ENCODE measurements at regions not wholly inside any gene's neighbourhood (a gene's known extent, or its start where the extent isn't known, plus 50 kb on each side); places are given as distances from the start of the nearest gene placed in this dataset.
"Not testable (repeated sequence)": the region's sequence is repeated elsewhere in the genome, so short reads cannot be mapped to it uniquely, and the experiment has no call there.

DNA sequence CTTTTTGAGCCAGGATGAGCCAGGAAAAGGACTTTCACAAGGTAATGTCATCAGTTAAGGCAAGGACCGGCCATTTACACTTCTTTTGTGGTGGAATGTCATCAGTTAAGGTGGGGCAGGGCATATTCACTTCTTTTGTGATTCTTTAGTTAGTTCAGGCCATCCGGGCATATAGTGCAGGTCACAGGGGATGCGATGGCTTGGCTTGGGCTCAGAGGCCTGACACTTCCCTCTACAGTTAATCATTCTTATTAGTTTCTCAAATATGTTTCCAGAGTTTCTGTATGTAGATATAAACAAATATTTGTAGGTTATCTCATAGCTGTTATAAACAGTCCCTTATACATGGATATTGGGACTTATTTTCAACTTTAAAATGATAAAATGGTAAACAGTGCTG is 326.5 kb downstream of the PCDH11X start:
- H3K23ac ChIP-seq (ENCODE audit: insufficient read length); H2BK20ac ChIP-seq (ENCODE audit: low read length); H2BK12ac ChIP-seq (ENCODE audit: low read depth, low read length); H3K18ac ChIP-seq (ENCODE audit: extremely low read depth, low read length); H3K9me3 ChIP-seq (ENCODE audit: insufficient read depth in 2 of 2, low read depth in 1 of 2, low read length in 1 of 2); H3K23me2 ChIP-seq (ENCODE audit: low read depth, low read length); FAIRE-seq; H2BK15ac ChIP-seq (ENCODE audit: low read length); H3K56ac ChIP-seq (replicated peaks; ENCODE audit: insufficient read length, low read depth, low read length); H4K91ac ChIP-seq (replicated peaks; ENCODE audit: insufficient read length, low read length); H3K79me1 ChIP-seq (ENCODE audit: low read depth, low read length); H3K14ac ChIP-seq (ENCODE audit: insufficient read length); H2BK120ac ChIP-seq (replicated peaks; ENCODE audit: low read depth, low read length); H3K79me2 ChIP-seq (ENCODE audit: control insufficient read depth in 1 of 2, insufficient read depth in 2 of 2, low read length in 2 of 2); H4K20me1 ChIP-seq (replicated peaks in 1 of 2; ENCODE audit: control insufficient read depth in 1 of 2, insufficient read depth in 2 of 2, low read length in 2 of 2); H2BK5ac ChIP-seq (ENCODE audit: low read depth, low read length); H3K27ac ChIP-seq (ENCODE audit: low read depth, low read length); POLR2A ChIA-PET (ENCODE audit: partially characterized antibody); H3K9ac ChIP-seq (replicated peaks in 1 of 4; ENCODE audit: extremely low read depth in 1 of 4, low read depth in 3 of 4, low read length in 3 of 4); H4K5ac ChIP-seq (ENCODE audit: insufficient read length, low read depth, low read length); H3K4me2 ChIP-seq (ENCODE audit: insufficient read depth in 1 of 2, low read depth in 2 of 2, low read length in 2 of 2); H4K8ac ChIP-seq (ENCODE audit: extremely low read depth, insufficient read depth, low read length); H3K4ac ChIP-seq (replicated peaks; ENCODE audit: insufficient read length, low read depth, low read length); H2AFZ ChIP-seq (ENCODE audit: low read length); DNase-seq (ENCODE audit: low read depth in 1 of 2, low spot score in 2 of 2); H2AK5ac ChIP-seq (ENCODE audit: low read depth, low read length); H3K27me3 ChIP-seq (replicated peaks in 1 of 4; ENCODE audit: control insufficient read depth in 3 of 4, extremely low read depth in 1 of 4, insufficient read depth in 3 of 4, low read length in 3 of 4); H3K4me1 ChIP-seq (replicated peaks in 1 of 4; ENCODE audit: control insufficient read depth in 3 of 4, insufficient read depth in 4 of 4, low read length in 3 of 4); CTCF ChIA-PET (ENCODE audit: partially characterized antibody): not testable (repeated sequence)
- H3K36me3 ChIP-seq (ENCODE audit: control insufficient read depth in 2 of 4, insufficient read depth in 4 of 4, low read length in 3 of 4): peaks cover 0 to 21% (median 6%) of the 10 kb centered on the region in 4 experiments; a peak in 4 of 8 replicates
- 0% methylated on average over 2 of the region's 3 CpGs; no CpG with 5 or more reads in 1 of the 2 experiments for WGBS, 2 experiments (ENCODE audit: extremely low coverage in 1 of 2, insufficient coverage in 1 of 2, insufficient read length in 1 of 2, insufficient replicate concordance in 2 of 2, low coverage in 1 of 2, low lambda C conversion rate in 2 of 2, missing lambda C conversion rate in 1 of 2)
- H3K4me3 ChIP-seq (ENCODE audit: extremely low read depth in 1 of 4, insufficient read depth in 2 of 4, low read depth in 3 of 4, low read length in 4 of 4): peak overlapping the region in 1 of 4 experiments; percentile 30; a peak in 1 of 8 replicates
- 0 out of 3 replicates have a peak, but pooled peaks of 1 of the 2 experiments have one; percentile 43 for TF ChIP-seq POLR2A (IDR thresholded peaks at IDR 0.05; ENCODE audit: control extremely low read depth in 1 of 2, low read depth in 2 of 2, low read length in 2 of 2)

- DNase-seq (ENCODE audit: low read depth in 1 of 2, low spot score in 2 of 2); H3K4me2 ChIP-seq (ENCODE audit: insufficient read depth in 1 of 2, low read depth in 2 of 2, low read length in 2 of 2); H2AK5ac ChIP-seq (ENCODE audit: low read depth, low read length); H3K79me1 ChIP-seq (ENCODE audit: low read depth, low read length); H2BK5ac ChIP-seq (ENCODE audit: low read depth, low read length); H4K5ac ChIP-seq (ENCODE audit: insufficient read length, low read depth, low read length); H3K4ac ChIP-seq (replicated peaks; ENCODE audit: insufficient read length, low read depth, low read length); H2BK12ac ChIP-seq (ENCODE audit: low read depth, low read length); H2BK20ac ChIP-seq (ENCODE audit: low read length); H2BK15ac ChIP-seq (ENCODE audit: low read length); H3K4me1 ChIP-seq (replicated peaks in 1 of 4; ENCODE audit: control insufficient read depth in 3 of 4, insufficient read depth in 4 of 4, low read length in 3 of 4); H4K91ac ChIP-seq (replicated peaks; ENCODE audit: insufficient read length, low read length); H3K9me3 ChIP-seq (ENCODE audit: insufficient read depth in 2 of 2, low read depth in 1 of 2, low read length in 1 of 2); H3K23me2 ChIP-seq (ENCODE audit: low read depth, low read length); H3K14ac ChIP-seq (ENCODE audit: insufficient read length); H2BK120ac ChIP-seq (replicated peaks; ENCODE audit: low read depth, low read length); POLR2A ChIA-PET (ENCODE audit: partially characterized antibody); H3K79me2 ChIP-seq (ENCODE audit: control insufficient read depth in 1 of 2, insufficient read depth in 2 of 2, low read length in 2 of 2); H3K23ac ChIP-seq (ENCODE audit: insufficient read length); H3K56ac ChIP-seq (replicated peaks; ENCODE audit: insufficient read length, low read depth, low read length); H4K20me1 ChIP-seq (replicated peaks in 1 of 2; ENCODE audit: control insufficient read depth in 1 of 2, insufficient read depth in 2 of 2, low read length in 2 of 2); H2AFZ ChIP-seq (ENCODE audit: low read length); H4K8ac ChIP-seq (ENCODE audit: extremely low read depth, insufficient read depth, low read length); H3K27ac ChIP-seq (ENCODE audit: low read depth, low read length); H3K18ac ChIP-seq (ENCODE audit: extremely low read depth, low read length); H3K4me3 ChIP-seq (ENCODE audit: extremely low read depth in 1 of 4, insufficient read depth in 2 of 4, low read depth in 3 of 4, low read length in 4 of 4); CTCF ChIA-PET (ENCODE audit: partially characterized antibody); H3K9ac ChIP-seq (replicated peaks in 1 of 4; ENCODE audit: extremely low read depth in 1 of 4, low read depth in 3 of 4, low read length in 3 of 4); H3K27me3 ChIP-seq (replicated peaks in 1 of 4; ENCODE audit: control insufficient read depth in 3 of 4, extremely low read depth in 1 of 4, insufficient read depth in 3 of 4, low read length in 3 of 4): not testable (repeated sequence)
- H3K36me3 ChIP-seq (ENCODE audit: control insufficient read depth in 2 of 4, insufficient read depth in 4 of 4, low read length in 3 of 4): peaks cover 0 to 18% (median 6%) of the 10 kb centered on the region in 4 experiments; a peak in 4 of 8 replicates
- FAIRE-seq: peak; percentile 97
- WGBS, 2 experiments (ENCODE audit: extremely low coverage in 1 of 2, insufficient coverage in 1 of 2, insufficient read length in 1 of 2, insufficient replicate concordance in 2 of 2, low coverage in 1 of 2, low lambda C conversion rate in 2 of 2, missing lambda C conversion rate in 1 of 2): 0% methylated on average over 1 of the region's 1 CpG; no CpG with 5 or more reads in 1 of the 2 experiments
These were observed 327.5 kb downstream of the PCDH11X start for GRCh38 chrX:92106671-92107070.

All from H1 (cell line).